OCI-LY1 (cell line): ENCODE measurements at regions not wholly inside any gene's neighbourhood (a gene's known extent, or its start where the extent isn't known, plus 50 kb on each side); places are given as distances from the start of the nearest gene placed in this dataset.
"Not testable (repeated sequence)": the region's sequence is repeated elsewhere in the genome, so short reads cannot be mapped to it uniquely, and the experiment has no call there.

ENCODE experiments used
- H2AFZ ChIP-seq: fragments of 200-600 bp; sonication (generic), shearing (Covaris generic); 2 replicates; pipeline ENCODE4 v1.6.0; 2014; ENCODE audit warnings: antibody characterized with exemption, mild to moderate bottlenecking, low read length
- H3F3A ChIP-seq: fragments of 200-600 bp; sonication (generic), shearing (Covaris generic); 2 replicates; pipeline ENCODE4 v1.6.0; 2014; ENCODE audit warnings: mild to moderate bottlenecking, antibody characterized with exemption, low read length, moderate library complexity; ENCODE audit not compliant: insufficient read depth
- H3K27ac ChIP-seq: fragments of 200-600 bp; sonication (generic); 2 replicates; pipeline ENCODE4 v1.5.1; 2014; ENCODE audit warnings: low read length, mixed run types, mild to moderate bottlenecking, low read depth; ENCODE audit not compliant: poor library complexity, severe bottlenecking
- H3K27me3 ChIP-seq: fragments of 200-600 bp; sonication (generic); 2 replicates; pipeline ENCODE4 v1.6.0; 2014; ENCODE audit warnings: antibody characterized with exemption, mild to moderate bottlenecking, low read length, moderate library complexity; ENCODE audit not compliant: insufficient read depth
- H3K36me3 ChIP-seq: fragments of 200-600 bp; sonication (generic); 2 replicates; pipeline ENCODE4 v1.6.1; 2014; ENCODE audit warnings: mild to moderate bottlenecking, antibody characterized with exemption, low read length, moderate library complexity, mixed read lengths; ENCODE audit not compliant: insufficient read depth
- H3K4me1 ChIP-seq: fragments of 200-600 bp; sonication (generic); 2 replicates; pipeline ENCODE4 v1.5.1; 2014; ENCODE audit warnings: mild to moderate bottlenecking, low read length, moderate library complexity; ENCODE audit not compliant: insufficient read depth, severe bottlenecking
- H3K4me2 ChIP-seq: fragments of 200-600 bp; sonication (generic), shearing (Covaris generic); 2 replicates; pipeline ENCODE4 v1.6.1; 2014; ENCODE audit warnings: low read length
- H3K4me3 ChIP-seq: fragments of 200-600 bp; sonication (generic); 2 replicates; pipeline ENCODE4 v1.5.1; 2014; ENCODE audit warnings: low read length, low read depth, mild to moderate bottlenecking, mixed read lengths; ENCODE audit not compliant: poor library complexity, severe bottlenecking
- H3K79me2 ChIP-seq: fragments of 200-600 bp; shearing (Covaris generic); 2 replicates; pipeline ENCODE4 v1.6.1; 2016; ENCODE audit warnings: mixed run types, low read length, mixed read lengths; ENCODE audit not compliant: insufficient read depth
- H3K9ac ChIP-seq: fragments of 200-600 bp; sonication (generic), shearing (Covaris generic); 2 replicates; pipeline ENCODE4 v1.6.1; 2014; ENCODE audit warnings: mild to moderate bottlenecking, low read length, mixed read lengths
- H3K9me2 ChIP-seq: fragments of 200-600 bp; sonication (generic), shearing (Covaris generic); 2 replicates; pipeline ENCODE4 v1.6.1; 2014; ENCODE audit warnings: low read depth, mild to moderate bottlenecking, low read length, mixed read lengths
- H3K9me3 ChIP-seq: fragments of 200-600 bp; shearing (Covaris generic); 2 replicates; pipeline ENCODE4 v1.6.1; 2014; ENCODE audit warnings: low read length, mixed read lengths
- H4K20me1 ChIP-seq: fragments of 200-600 bp; sonication (generic), shearing (Covaris generic); 2 replicates; pipeline ENCODE4 v1.6.0; 2016; ENCODE audit warnings: mild to moderate bottlenecking, low read length; ENCODE audit not compliant: insufficient read depth

- not testable (repeated sequence) for H2AFZ ChIP-seq, H4K20me1 ChIP-seq, H3K27me3 ChIP-seq, H3K9me3 ChIP-seq, H3K4me3 ChIP-seq, H3K4me1 ChIP-seq, H3K4me2 ChIP-seq, H3K9me2 ChIP-seq, H3F3A ChIP-seq, H3K27ac ChIP-seq, H3K79me2 ChIP-seq, H3K9ac ChIP-seq, H3K36me3 ChIP-seq
Observed at GRCh38 chr10:47600604-47601003, 77.2 kb upstream of the AGAP9 start.

- H3K9me3 ChIP-seq, H3K4me2 ChIP-seq, H3K9ac ChIP-seq, H3K4me1 ChIP-seq, H3K27me3 ChIP-seq, H2AFZ ChIP-seq, H3K79me2 ChIP-seq, H3K36me3 ChIP-seq, H3K4me3 ChIP-seq, H4K20me1 ChIP-seq, H3K27ac ChIP-seq, H3K9me2 ChIP-seq, H3F3A ChIP-seq: not testable (repeated sequence)
Observed at GRCh38 chr10:47600127-47600526, 76.7 kb upstream of the AGAP9 start.

- not testable (repeated sequence) for H3K79me2 ChIP-seq, H3K4me3 ChIP-seq, H3K9me3 ChIP-seq, H3K9ac ChIP-seq, H3F3A ChIP-seq, H2AFZ ChIP-seq, H3K9me2 ChIP-seq, H3K27ac ChIP-seq, H3K4me1 ChIP-seq, H3K27me3 ChIP-seq, H4K20me1 ChIP-seq, H3K36me3 ChIP-seq, H3K4me2 ChIP-seq
Observed at GRCh38 chr10:47599657-47600056, 76.2 kb upstream of the AGAP9 start.

GRCh38 chr10:47593805-47594204 is 70.4 kb upstream of the AGAP9 start:
- H3K4me1 ChIP-seq, H4K20me1 ChIP-seq, H3K27ac ChIP-seq, H3K79me2 ChIP-seq, H3F3A ChIP-seq, H3K9ac ChIP-seq, H2AFZ ChIP-seq, H3K9me2 ChIP-seq, H3K4me2 ChIP-seq, H3K27me3 ChIP-seq, H3K9me3 ChIP-seq, H3K4me3 ChIP-seq, H3K36me3 ChIP-seq: not testable (repeated sequence)

GRCh38 chr10:47593129-47593528 is 69.7 kb upstream of the AGAP9 start:
- not testable (repeated sequence) for H3K79me2 ChIP-seq, H3K4me2 ChIP-seq, H3F3A ChIP-seq, H2AFZ ChIP-seq, H3K4me3 ChIP-seq, H4K20me1 ChIP-seq, H3K9me2 ChIP-seq, H3K9me3 ChIP-seq, H3K27ac ChIP-seq, H3K36me3 ChIP-seq, H3K4me1 ChIP-seq, H3K27me3 ChIP-seq, H3K9ac ChIP-seq

GRCh38 chr10:47590956-47591355 is 67.5 kb upstream of the AGAP9 start:
- H3K4me2 ChIP-seq, H3K9me3 ChIP-seq, H3K36me3 ChIP-seq, H3K79me2 ChIP-seq, H4K20me1 ChIP-seq, H3K4me3 ChIP-seq, H3K27me3 ChIP-seq, H3F3A ChIP-seq, H3K27ac ChIP-seq, H3K9ac ChIP-seq, H3K4me1 ChIP-seq, H3K9me2 ChIP-seq, H2AFZ ChIP-seq: not testable (repeated sequence)

GRCh38 chr10:47590534-47590933 is 67.1 kb upstream of the AGAP9 start:
- H3K27ac ChIP-seq, H3F3A ChIP-seq, H4K20me1 ChIP-seq, H3K9me3 ChIP-seq, H2AFZ ChIP-seq, H3K4me1 ChIP-seq, H3K27me3 ChIP-seq, H3K79me2 ChIP-seq, H3K9ac ChIP-seq, H3K4me2 ChIP-seq, H3K4me3 ChIP-seq, H3K9me2 ChIP-seq, H3K36me3 ChIP-seq: not testable (repeated sequence)

- not testable (repeated sequence) for H3K9me2 ChIP-seq, H3K36me3 ChIP-seq, H3K4me3 ChIP-seq, H3K9ac ChIP-seq, H4K20me1 ChIP-seq, H3K4me2 ChIP-seq, H2AFZ ChIP-seq, H3K4me1 ChIP-seq, H3K27me3 ChIP-seq, H3K27ac ChIP-seq, H3F3A ChIP-seq, H3K9me3 ChIP-seq, H3K79me2 ChIP-seq
Observed at GRCh38 chr10:47582051-47582450, 58.6 kb upstream of the AGAP9 start.
